GM12878 (cell line): ENCODE measurements at regions not wholly inside any gene's neighbourhood (a gene's known extent, or its start where the extent isn't known, plus 50 kb on each side); places are given as distances from the start of the nearest gene placed in this dataset.

ENCODE experiments used
- ATAC-seq: fragments of 200-7000 bp; cut with Tn5 transposase; 3 replicates; pipeline ENCODE4 v1.9.1; 2020; ENCODE audit warnings: mild to moderate bottlenecking, moderate library complexity
- BruUV-seq: library from RNA; stranded (reverse); fragments of 400-500 nt; replicated peaks from 2 replicates; lab custom pipeline; 2021; lab: Mats Ljungman, UMichigan
- CTCF ChIA-PET: fragments of 300-600 bp; sonication (Branson Sonifier 250); formaldehyde crosslinking; extraction: SDS; loops from one replicate; lab custom pipeline; 2021; ENCODE audit warnings: inconsistent platforms; lab: Yijun Ruan, JAX
- POLR2A ChIA-PET: fragments of 350-600 bp; formaldehyde crosslinking; extraction: SDS; loops from one replicate; lab custom pipeline; 2021; ENCODE audit warnings: inconsistent platforms; lab: Charles Lee
- RAD21 ChIA-PET: fragments of 300-600 bp; sonication (Branson Sonifier 250); formaldehyde crosslinking; loops from one replicate; lab custom pipeline; 2023; ENCODE audit warnings: antibody characterized with exemption; ENCODE audit not compliant: unreplicated experiment; lab: Charles Lee
- SMC1A ChIA-PET: fragments of 300-600 bp; sonication (Branson Sonifier 250); formaldehyde crosslinking; loops from one replicate; lab custom pipeline; 2023; ENCODE audit not compliant: unreplicated experiment, uncharacterized antibody; lab: Charles Lee
- DNase-seq: peaks from one replicate; pipeline ENCODE4 v3.0.0-alpha.2; 2011; ENCODE audit warnings: low read depth, low spot score
- FAIRE-seq: peaks from 3 replicates; lab custom pipeline; 2011; peaks lifted over from hg19 to GRCh38; lab: Jason Lieb, UNC
- H2AFZ ChIP-seq: 2 replicates; pipeline ENCODE4 v1.6.0; 2011; ENCODE audit warnings: low read depth, low read length, control low read depth; ENCODE audit not compliant: control insufficient read depth
- H3K27ac ChIP-seq: 2 replicates; pipeline ENCODE4 v1.5.1; 2011; ENCODE audit warnings: control low read depth; ENCODE audit not compliant: control insufficient read depth, insufficient read depth
- H3K27me3 ChIP-seq, 2 experiments: replicated peaks in 1 of 2; 2 replicates each; pipeline versions ENCODE4 v1.6.0 to v1.6.1; 2011; ENCODE audit warnings: low read length in 1 of 2; ENCODE audit not compliant: control insufficient read depth in 2 of 2, insufficient read depth in 2 of 2
- H3K36me3 ChIP-seq, 2 experiments: 2 replicates each; pipeline ENCODE4 v1.5.1; 2011; ENCODE audit warnings: low read length in 1 of 2; ENCODE audit not compliant: control insufficient read depth in 2 of 2, insufficient read depth in 2 of 2
- H3K4me1 ChIP-seq: 2 replicates; pipeline ENCODE4 v1.6.1; 2011; ENCODE audit warnings: mild to moderate bottlenecking, low read length, moderate library complexity, mixed read lengths; ENCODE audit not compliant: control insufficient read depth, insufficient read depth
- H3K4me2 ChIP-seq: 2 replicates; pipeline ENCODE4 v1.6.0; 2011; ENCODE audit warnings: control low read depth; ENCODE audit not compliant: control insufficient read depth, insufficient read depth
- H3K4me3 ChIP-seq: fragments of 200-600 bp; sonication (generic); 2 replicates; pipeline ENCODE4 v1.5.1; 2016
- H3K79me2 ChIP-seq: 2 replicates; pipeline ENCODE4 v1.6.0; 2011; ENCODE audit warnings: low read length; ENCODE audit not compliant: control insufficient read depth, insufficient read depth
- H3K9ac ChIP-seq: 2 replicates; pipeline ENCODE4 v1.8.0; 2011; ENCODE audit warnings: low read length, control low read depth, mixed read lengths; ENCODE audit not compliant: control insufficient read depth, insufficient read depth
- H3K9me3 ChIP-seq: replicated peaks from 3 replicates; pipeline ENCODE4 v1.5.1; 2011; ENCODE audit warnings: mild to moderate bottlenecking, low read length; ENCODE audit not compliant: control insufficient read depth, insufficient read depth
- H4K20me1 ChIP-seq: 2 replicates; pipeline ENCODE4 v1.6.0; 2011; ENCODE audit not compliant: control insufficient read depth, insufficient read depth
- CREM ChIP-seq: IDR thresholded peaks from 2 replicates; pipeline ENCODE4 v1.6.1; 2014; ENCODE audit warnings: antibody characterized with exemption, low read depth
- NBN ChIP-seq: fragments of 450-650 bp; IDR thresholded peaks from 2 replicates; pipeline ENCODE4 v1.6.1; 2016
- NFYB ChIP-seq: IDR thresholded peaks from 2 replicates; pipeline ENCODE4 v1.6.1; 2011; ENCODE audit warnings: low read depth, mild to moderate bottlenecking, low read length, improper control_type of control experiment, moderate library complexity; ENCODE audit not compliant: insufficient read depth
- NR2F1 ChIP-seq: fragments of 450-650 bp; conservative IDR thresholded peaks from 2 replicates; pipeline ENCODE4 v1.6.1; 2017; ENCODE audit warnings: mild to moderate bottlenecking
- PKNOX1 ChIP-seq: fragments of 450-650 bp; IDR thresholded peaks from 2 replicates; pipeline ENCODE4 v1.6.1; 2016; ENCODE audit warnings: mild to moderate bottlenecking
- RUNX3 ChIP-seq: IDR thresholded peaks from 2 replicates; pipeline ENCODE4 v1.6.1; 2012; ENCODE audit warnings: low read length, inconsistent platforms
- ZNF384 ChIP-seq: IDR thresholded peaks from 2 replicates; pipeline ENCODE4 v1.6.1; 2012; ENCODE audit warnings: low read depth, mild to moderate bottlenecking, low read length, improper control_type of control experiment, borderline replicate concordance
- WGBS: methylation state at CpG from one replicate; pipeline ENCODE4 v1.1.6; 2016; ENCODE audit warnings: low lambda C conversion rate; ENCODE audit not compliant: insufficient replicate concordance, insufficient coverage; ENCODE audit errors: missing lambda C conversion rate; 5-methylcytosine and 5-hydroxymethylcytosine counted together
- in situ Hi-C: fragments of 300-500 bp; cut with MboI; formaldehyde crosslinking; loops from 9 replicates; pipeline ENCODE4 v1.14.3; 2018; ENCODE audit warnings: mixed read lengths
- intact Hi-C: fragments of 100-400 bp; cut with micrococcal nuclease; formaldehyde crosslinking; loops from one replicate; pipeline ENCODE4 v1.14.2; 2022; ENCODE audit not compliant: unreplicated experiment
- TF ChIP-seq, protein P1 (sequence below): fragments of 450-650 bp; IDR thresholded peaks from 2 replicates; pipeline ENCODE4 v1.6.1; 2018; ENCODE audit warnings: borderline replicate concordance, mild to moderate bottlenecking; ENCODE audit not compliant: partially characterized antibody

GRCh38 chr5:148760945-148761638, 65.3 kb upstream of the ADRB2 start:
- ChIA-PET CTCF (interaction anchor here (0.7 to 2.0 kb wide), 10 partner anchors 10 to 806 kb away, joined by 3 to 12 read pairs (median 3); no protein-coding TSS in a partner anchor), POLR2A (interaction anchor here (0.6 kb wide), 1 partner anchor 59 kb away, joined by 3 read pairs; no protein-coding TSS in a partner anchor), RAD21 (interaction anchor here (0.8 to 1.9 kb wide), 6 partner anchors 14 to 274 kb away, joined by 3 to 8 read pairs (median 5); no protein-coding TSS in a partner anchor), SMC1A (interaction anchor here (0.7 to 2.8 kb wide), 6 partner anchors 13 to 598 kb away, joined by 3 to 14 read pairs (median 6); no protein-coding TSS in a partner anchor)
- H3K27ac ChIP-seq: no peak overlapping the region
- H3K36me3 ChIP-seq: no peaks in the 10 kb centered on the region
- no peak overlapping the region for H3K4me2 ChIP-seq
- DNase-seq: peak; percentile 59
- H3K9ac ChIP-seq: no peak overlapping the region
- no peak overlapping the region for H2AFZ ChIP-seq
- ATAC-seq: peak; percentile 100
- in situ Hi-C loops: no loop called here
- no peak overlapping the region for H3K4me3 ChIP-seq
- TF ChIP-seq, protein P1, sequence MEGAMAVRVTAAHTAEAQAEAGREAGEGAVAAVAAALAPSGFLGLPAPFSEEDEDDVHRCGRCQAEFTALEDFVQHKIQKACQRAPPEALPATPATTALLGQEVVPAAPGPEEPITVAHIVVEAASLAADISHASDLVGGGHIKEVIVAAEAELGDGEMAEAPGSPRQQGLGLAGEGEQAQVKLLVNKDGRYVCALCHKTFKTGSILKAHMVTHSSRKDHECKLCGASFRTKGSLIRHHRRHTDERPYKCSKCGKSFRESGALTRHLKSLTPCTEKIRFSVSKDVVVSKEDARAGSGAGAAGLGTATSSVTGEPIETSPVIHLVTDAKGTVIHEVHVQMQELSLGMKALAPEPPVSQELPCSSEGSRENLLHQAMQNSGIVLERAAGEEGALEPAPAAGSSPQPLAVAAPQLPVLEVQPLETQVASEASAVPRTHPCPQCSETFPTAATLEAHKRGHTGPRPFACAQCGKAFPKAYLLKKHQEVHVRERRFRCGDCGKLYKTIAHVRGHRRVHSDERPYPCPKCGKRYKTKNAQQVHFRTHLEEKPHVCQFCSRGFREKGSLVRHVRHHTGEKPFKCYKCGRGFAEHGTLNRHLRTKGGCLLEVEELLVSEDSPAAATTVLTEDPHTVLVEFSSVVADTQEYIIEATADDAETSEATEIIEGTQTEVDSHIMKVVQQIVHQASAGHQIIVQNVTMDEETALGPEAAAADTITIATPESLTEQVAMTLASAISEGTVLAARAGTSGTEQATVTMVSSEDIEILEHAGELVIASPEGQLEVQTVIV: no peak
- TF ChIP-seq NR2F1: peak; percentile 40; the same call in 1 of the 2 replicates
- TF ChIP-seq ZNF384: no peak
- 0 out of 2 replicates have a peak, but pooled peaks have one; percentile 46 for TF ChIP-seq NFYB
- TF ChIP-seq NBN: no peak
- TF ChIP-seq CREM: no peak
- TF ChIP-seq RUNX3: peak; percentile 86
- no peak for TF ChIP-seq PKNOX1
- intact Hi-C loops: no loop called here
- H4K20me1 ChIP-seq: no peaks in the 10 kb centered on the region
- FAIRE-seq: peak; percentile 84
- H3K79me2 ChIP-seq: no peaks in the 10 kb centered on the region
- BruUV-seq: no TSS peak
- 2% methylated on average over 2 of the region's 2 CpGs for WGBS
- no peaks in the 10 kb centered on the region for H3K27me3 ChIP-seq
- no peaks in the 10 kb centered on the region; the same call in 2 of the 3 replicates for H3K9me3 ChIP-seq
- H3K4me1 ChIP-seq: peaks cover 8% of the 10 kb centered on the region
